AG04450 (cell line): ENCODE measurements at regions not wholly inside any gene's neighbourhood (a gene's known extent, or its start where the extent isn't known, plus 50 kb on each side); places are given as distances from the start of the nearest gene placed in this dataset.

Source experiments
- CTCF ChIA-PET: fragments of 300-600, 350-600 bp; formaldehyde crosslinking; extraction: SDS; loops from one replicate; lab custom pipeline; 2022; ENCODE audit warnings: antibody characterized with exemption, inconsistent platforms; lab: Charles Lee
- POLR2A ChIA-PET: fragments of 350-600 bp; formaldehyde crosslinking; extraction: SDS; loops from one replicate; lab custom pipeline; 2021; ENCODE audit warnings: antibody characterized with exemption, inconsistent platforms; lab: Yijun Ruan, JAX
- DNase-seq: peaks from one replicate; pipeline ENCODE4 v3.0.0-alpha.2; 2011; ENCODE audit warnings: low read depth, low spot score
- H3K27ac ChIP-seq: one replicate; pipeline ENCODE4 v1.5.1; 2012; ENCODE audit warnings: low read depth, low read length, control low read depth
- H3K27me3 ChIP-seq: one replicate; pipeline ENCODE4 v1.6.0; 2012; ENCODE audit warnings: low read length; ENCODE audit not compliant: control insufficient read depth, insufficient read depth
- H3K4me3 ChIP-seq: 2 replicates; pipeline ENCODE4 v1.5.1; 2011; ENCODE audit warnings: mild to moderate bottlenecking, low read depth, low read length, control low read depth
- H3K9me3 ChIP-seq: 2 replicates; pipeline ENCODE4 v1.5.1; 2012; ENCODE audit warnings: low read length; ENCODE audit not compliant: control insufficient read depth, insufficient read depth
- TF ChIP-seq, protein P1 (sequence below): IDR thresholded peaks from 2 replicates; pipeline ENCODE4 v1.5.1; 2011; ENCODE audit warnings: low read depth, low read length, control low read depth, inconsistent platforms

DNA sequence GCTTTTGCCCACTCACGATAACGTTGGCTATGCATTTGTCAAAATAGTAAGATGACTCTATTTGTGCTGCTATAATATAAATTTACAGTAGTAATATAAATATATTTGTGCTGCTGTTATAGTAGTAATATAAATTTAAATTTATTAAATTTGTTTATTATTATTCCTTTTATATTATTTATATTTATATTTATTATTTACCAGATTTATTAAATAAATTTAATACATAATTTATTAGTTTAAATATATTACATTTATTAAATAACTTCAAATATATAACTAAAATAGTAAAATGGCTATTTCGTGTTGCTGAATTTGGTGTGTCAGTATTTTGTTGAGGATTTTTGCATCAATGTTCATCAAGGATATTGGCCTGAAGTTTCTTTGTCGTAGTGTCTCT, 246.5 kb upstream of the FGF16 start:
- TF ChIP-seq, protein P1, sequence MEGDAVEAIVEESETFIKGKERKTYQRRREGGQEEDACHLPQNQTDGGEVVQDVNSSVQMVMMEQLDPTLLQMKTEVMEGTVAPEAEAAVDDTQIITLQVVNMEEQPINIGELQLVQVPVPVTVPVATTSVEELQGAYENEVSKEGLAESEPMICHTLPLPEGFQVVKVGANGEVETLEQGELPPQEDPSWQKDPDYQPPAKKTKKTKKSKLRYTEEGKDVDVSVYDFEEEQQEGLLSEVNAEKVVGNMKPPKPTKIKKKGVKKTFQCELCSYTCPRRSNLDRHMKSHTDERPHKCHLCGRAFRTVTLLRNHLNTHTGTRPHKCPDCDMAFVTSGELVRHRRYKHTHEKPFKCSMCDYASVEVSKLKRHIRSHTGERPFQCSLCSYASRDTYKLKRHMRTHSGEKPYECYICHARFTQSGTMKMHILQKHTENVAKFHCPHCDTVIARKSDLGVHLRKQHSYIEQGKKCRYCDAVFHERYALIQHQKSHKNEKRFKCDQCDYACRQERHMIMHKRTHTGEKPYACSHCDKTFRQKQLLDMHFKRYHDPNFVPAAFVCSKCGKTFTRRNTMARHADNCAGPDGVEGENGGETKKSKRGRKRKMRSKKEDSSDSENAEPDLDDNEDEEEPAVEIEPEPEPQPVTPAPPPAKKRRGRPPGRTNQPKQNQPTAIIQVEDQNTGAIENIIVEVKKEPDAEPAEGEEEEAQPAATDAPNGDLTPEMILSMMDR: no peak
- H3K27me3 ChIP-seq: no peaks in the 10 kb centered on the region
- CTCF ChIA-PET: no interaction called here
- POLR2A ChIA-PET: no interaction called here
- no peak overlapping the region for H3K4me3 ChIP-seq
- DNase-seq: no peak
- no peaks in the 10 kb centered on the region for H3K9me3 ChIP-seq
- no peak overlapping the region for H3K27ac ChIP-seq

DNA sequence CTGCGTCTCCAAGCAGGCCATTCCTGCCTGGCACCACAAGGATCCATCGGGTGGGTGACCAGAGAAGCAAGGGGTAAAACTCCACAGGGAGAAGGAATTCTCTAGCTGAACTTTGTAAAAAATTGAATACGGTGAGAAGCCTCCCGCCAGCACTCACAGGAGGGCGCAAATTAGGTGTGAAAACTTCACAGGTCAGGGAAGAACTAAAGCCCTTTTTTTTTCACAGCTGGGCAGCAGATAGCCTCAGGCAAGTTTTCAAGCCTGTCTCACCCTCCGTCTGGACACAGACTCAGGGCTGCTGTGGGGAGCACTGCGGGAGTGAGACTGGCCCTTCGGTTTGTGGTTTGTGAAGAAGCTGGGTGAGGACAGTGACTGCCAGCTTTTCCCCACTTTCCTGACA, 224.1 kb upstream of the FGF16 start:
- ChIA-PET POLR2A (no interaction called here), CTCF (no interaction called here)
- no peak for DNase-seq
- Histone ChIP-seq H3K4me3 (no peak overlapping the region), H3K27me3 (no peaks in the 10 kb centered on the region), H3K9me3 (no peaks in the 10 kb centered on the region; the same call in 1 of the 2 replicates), H3K27ac (no peak overlapping the region)
- TF ChIP-seq, protein P1: no peak

DNA sequence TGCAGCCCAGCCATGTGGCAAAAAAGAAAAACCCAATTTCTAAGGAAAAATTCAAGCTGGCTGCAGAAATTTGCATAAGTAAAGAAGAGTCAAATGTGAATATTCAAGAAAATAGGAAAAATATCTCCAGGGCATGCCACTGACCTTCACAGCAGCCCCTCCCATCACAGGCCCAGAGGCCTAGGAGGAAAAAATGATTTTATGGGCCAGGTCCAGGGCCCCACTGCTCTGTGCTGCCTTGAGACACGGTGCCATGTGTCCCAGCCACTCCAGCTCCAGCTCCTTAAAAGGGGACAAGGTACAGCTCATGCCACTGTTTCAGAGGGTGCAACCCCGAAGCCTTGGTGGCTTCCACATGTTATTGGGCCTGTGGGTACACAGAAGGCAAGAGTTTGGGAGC, 182.7 kb upstream of the FGF16 start:
- Histone ChIP-seq H3K27ac (no peak overlapping the region), H3K9me3 (no peaks in the 10 kb centered on the region), H3K27me3 (no peaks in the 10 kb centered on the region), H3K4me3 (no peak overlapping the region)
- CTCF ChIA-PET: no interaction called here
- POLR2A ChIA-PET: no interaction called here
- TF ChIP-seq, protein P1: no peak
- DNase-seq: no peak

DNA sequence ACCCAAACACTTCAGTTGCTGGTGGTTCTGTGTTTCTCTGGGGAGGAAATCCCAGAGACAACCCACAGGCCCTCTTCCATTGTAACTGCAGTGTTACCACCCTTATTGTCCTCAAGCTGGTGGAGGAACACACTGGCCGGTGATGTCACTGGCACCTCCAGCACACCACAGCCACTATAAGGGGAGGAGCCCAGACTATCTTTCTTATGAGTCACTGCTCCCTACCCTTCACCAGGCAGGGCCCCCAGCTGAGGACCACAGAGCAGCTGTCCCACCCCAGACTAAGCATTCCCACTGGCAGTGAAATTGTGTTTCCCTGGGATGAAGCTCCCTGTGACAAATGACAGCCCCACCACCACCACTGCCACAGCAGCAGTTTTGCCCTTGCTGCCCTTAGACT, 171.8 kb upstream of the FGF16 start:
- CTCF ChIA-PET: no interaction called here
- Histone ChIP-seq H3K4me3 (no peak overlapping the region), H3K27ac (no peak overlapping the region), H3K9me3 (no peaks in the 10 kb centered on the region), H3K27me3 (no peaks in the 10 kb centered on the region)
- POLR2A ChIA-PET: no interaction called here
- DNase-seq: no peak
- TF ChIP-seq, protein P1: no peak

DNA sequence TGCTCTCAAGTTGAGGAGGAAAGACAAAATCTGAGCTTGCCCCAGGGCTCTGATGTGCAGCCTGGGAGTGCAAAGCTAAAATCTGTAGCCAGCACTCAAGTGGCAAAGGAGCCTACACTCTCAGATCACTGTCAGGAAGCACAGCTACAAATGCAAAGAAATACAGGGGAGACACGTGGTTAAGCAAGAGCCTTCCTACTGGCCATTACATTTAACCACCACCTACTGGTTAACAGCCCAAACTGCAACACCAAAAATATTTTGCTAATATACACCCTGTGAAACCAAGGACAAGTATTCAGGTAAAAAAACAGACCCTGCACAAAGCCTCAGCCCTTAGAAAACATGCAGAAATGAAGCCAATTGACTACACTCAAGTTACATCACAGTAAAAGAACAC, 170.4 kb upstream of the FGF16 start:
- H3K9me3 ChIP-seq: no peaks in the 10 kb centered on the region
- H3K4me3 ChIP-seq: no peak overlapping the region
- ChIA-PET POLR2A (no interaction called here), CTCF (no interaction called here)
- TF ChIP-seq, protein P1: no peak
- H3K27ac ChIP-seq: no peak overlapping the region
- no peaks in the 10 kb centered on the region for H3K27me3 ChIP-seq
- DNase-seq: no peak
